H9 (cell line): ENCODE measurements at regions not wholly inside any gene's neighbourhood (a gene's known extent, or its start where the extent isn't known, plus 50 kb on each side); places are given as distances from the start of the nearest gene placed in this dataset.

Experiments
- DNase-seq: peaks from one replicate; pipeline ENCODE4 v3.0.0-alpha.2; 2017
- H2AFZ ChIP-seq: one replicate; pipeline ENCODE4 v1.6.1; 2013; ENCODE audit warnings: mild to moderate bottlenecking, low read length, control low read depth, moderate library complexity
- H2AK5ac ChIP-seq: 2 replicates; pipeline ENCODE4 v1.6.1; 2013; ENCODE audit warnings: low read length, control low read depth, mixed read lengths; ENCODE audit not compliant: insufficient read length
- H2BK120ac ChIP-seq: one replicate; pipeline ENCODE4 v1.6.1; 2013; ENCODE audit warnings: low read depth, mild to moderate bottlenecking, low read length, control low read depth, inconsistent platforms; ENCODE audit not compliant: poor library complexity, severe bottlenecking
- H2BK12ac ChIP-seq: 2 replicates; pipeline ENCODE4 v1.6.1; 2013; ENCODE audit warnings: low read length, control low read depth, mixed read lengths, low read depth; ENCODE audit not compliant: insufficient read length
- H2BK15ac ChIP-seq: 2 replicates; pipeline ENCODE4 v1.6.1; 2013; ENCODE audit warnings: low read depth, low read length, control low read depth
- H2BK20ac ChIP-seq: one replicate; pipeline ENCODE4 v1.6.1; 2013; ENCODE audit warnings: low read depth, mild to moderate bottlenecking, low read length, control low read depth, inconsistent platforms; ENCODE audit not compliant: poor library complexity, severe bottlenecking
- H2BK5ac ChIP-seq: 2 replicates; pipeline ENCODE4 v1.6.1; 2013; ENCODE audit warnings: low read length, control low read depth, mixed read lengths; ENCODE audit not compliant: insufficient read length
- H3K14ac ChIP-seq: 2 replicates; pipeline ENCODE4 v1.6.1; 2013; ENCODE audit warnings: low read length, control low read depth; ENCODE audit not compliant: insufficient read depth
- H3K18ac ChIP-seq: 2 replicates; pipeline ENCODE4 v1.6.1; 2013; ENCODE audit warnings: low read depth, mild to moderate bottlenecking, mixed read lengths, low read length, control low read depth; ENCODE audit not compliant: insufficient read length
- H3K23ac ChIP-seq: 2 replicates; pipeline ENCODE4 v1.6.1; 2013; ENCODE audit warnings: low read length, control low read depth, mixed read lengths, low read depth; ENCODE audit not compliant: insufficient read length
- H3K23me2 ChIP-seq: 2 replicates; pipeline ENCODE4 v1.6.1; 2013; ENCODE audit warnings: low read depth, mild to moderate bottlenecking, mixed read lengths, low read length, control low read depth; ENCODE audit not compliant: insufficient read length, poor library complexity, severe bottlenecking
- H3K27ac ChIP-seq: 2 replicates; pipeline ENCODE4 v1.5.1; 2013; ENCODE audit warnings: low read length, control low read depth, mixed read lengths, low read depth; ENCODE audit not compliant: insufficient read length
- H3K27me3 ChIP-seq: 2 replicates; pipeline ENCODE4 v1.6.1; 2013; ENCODE audit warnings: low read length, control low read depth, inconsistent platforms; ENCODE audit not compliant: insufficient read depth
- H3K4ac ChIP-seq: 2 replicates; pipeline ENCODE4 v1.6.1; 2013; ENCODE audit warnings: low read depth, mild to moderate bottlenecking, control low read depth, inconsistent platforms, low read length, moderate library complexity
- H3K4me1 ChIP-seq: 2 replicates; pipeline ENCODE4 v1.6.1; 2013; ENCODE audit warnings: low read length, control low read depth, inconsistent platforms; ENCODE audit not compliant: insufficient read depth
- H3K4me2 ChIP-seq: 2 replicates; pipeline ENCODE4 v1.6.1; 2013; ENCODE audit warnings: low read length, control low read depth, mixed read lengths; ENCODE audit not compliant: insufficient read length, insufficient read depth
- H3K56ac ChIP-seq: 2 replicates; pipeline ENCODE4 v1.6.1; 2013; ENCODE audit warnings: low read depth, mild to moderate bottlenecking, mixed read lengths, low read length, control low read depth; ENCODE audit not compliant: insufficient read length
- H3K79me1 ChIP-seq: 2 replicates; pipeline ENCODE4 v1.6.1; 2013; ENCODE audit warnings: low read depth, mild to moderate bottlenecking, moderate library complexity, low read length, control low read depth, inconsistent platforms; ENCODE audit not compliant: insufficient read depth, poor library complexity, severe bottlenecking
- H3K79me2 ChIP-seq: 2 replicates; pipeline ENCODE4 v1.6.1; 2013; ENCODE audit warnings: low read length, control low read depth, inconsistent platforms; ENCODE audit not compliant: insufficient read depth
- H3K9ac ChIP-seq: 2 replicates; pipeline ENCODE4 v1.6.1; 2013; ENCODE audit warnings: low read length, control low read depth, mixed read lengths; ENCODE audit not compliant: insufficient read length; ENCODE audit errors: extremely low read depth
- H3K9me3 ChIP-seq: one replicate; pipeline ENCODE4 v1.6.1; 2013; ENCODE audit warnings: low read depth, low read length, inconsistent platforms; ENCODE audit not compliant: control insufficient read depth
- H3T11ph ChIP-seq: one replicate; pipeline ENCODE4 v1.6.1; 2013; ENCODE audit warnings: mild to moderate bottlenecking, low read length, control low read depth, inconsistent platforms
- H4K20me1 ChIP-seq: one replicate; pipeline ENCODE4 v1.6.1; 2013; ENCODE audit not compliant: control insufficient read depth, insufficient read length, insufficient read depth
- H4K5ac ChIP-seq: 2 replicates; pipeline ENCODE4 v1.6.1; 2013; ENCODE audit warnings: low read depth, mild to moderate bottlenecking, mixed read lengths, low read length, control low read depth; ENCODE audit not compliant: insufficient read length
- H4K8ac ChIP-seq: replicated peaks from 2 replicates; pipeline ENCODE4 v1.6.1; 2013; ENCODE audit warnings: low read length, control low read depth, mixed read lengths, low read depth; ENCODE audit not compliant: insufficient read length
- H4K91ac ChIP-seq: 2 replicates; pipeline ENCODE4 v1.6.1; 2013; ENCODE audit warnings: low read depth, mild to moderate bottlenecking, moderate library complexity, mixed read lengths, low read length, control low read depth; ENCODE audit not compliant: insufficient read length
- H3K27ac Mint-ChIP-seq, 3 experiments: 2 replicates in 2 of 3; 3 replicates in 1 of 3; pipeline ENCODE4 v1.8.0; 2020 to 2021; ENCODE audit warnings: mixed read lengths in 3 of 3, mild to moderate bottlenecking in 1 of 3, moderate library complexity in 1 of 3
- H3K27me3 Mint-ChIP-seq: 2 replicates; pipeline ENCODE4 v1.8.0; 2021; ENCODE audit warnings: low read depth, mild to moderate bottlenecking, moderate library complexity, mixed read lengths
- H3K36me3 Mint-ChIP-seq, 3 experiments: 2 replicates in 2 of 3; 3 replicates in 1 of 3; pipeline ENCODE4 v1.8.0; 2020 to 2021; ENCODE audit warnings: low read depth in 3 of 3, mixed read lengths in 3 of 3; ENCODE audit not compliant: insufficient read depth in 1 of 3
- H3K4me1 Mint-ChIP-seq, 2 experiments: 2 replicates each; pipeline ENCODE4 v1.8.0; 2020; ENCODE audit warnings: mixed read lengths in 2 of 2
- H3K4me3 Mint-ChIP-seq, 2 experiments: 2 replicates in 1 of 2; 3 replicates in 1 of 2; pipeline ENCODE4 v1.8.0; 2020 to 2021; ENCODE audit warnings: mild to moderate bottlenecking in 2 of 2, mixed read lengths in 2 of 2, moderate library complexity in 1 of 2
- H3K9me3 Mint-ChIP-seq, 2 experiments: 2 replicates in 1 of 2; 3 replicates in 1 of 2; pipeline ENCODE4 v1.8.0; 2020; ENCODE audit warnings: mild to moderate bottlenecking in 2 of 2, mixed read lengths in 2 of 2, moderate library complexity in 1 of 2
- CTCF ChIP-seq: fragments of 200-600 bp; sonication (generic); conservative IDR thresholded peaks from 3 replicates; pipeline ENCODE4 v1.8.0; 2021; ENCODE audit warnings: antibody characterized with exemption, mild to moderate bottlenecking
- WGBS: extraction: QIAGEN DNeasy Blood & Tissue Kit; methylation state at CpG from one replicate; pipeline ENCODE4 v1.1.7; 2013; ENCODE audit warnings: missing lambda C conversion rate, low lambda C conversion rate, mixed read lengths; ENCODE audit not compliant: insufficient read length; ENCODE audit errors: extremely low coverage; 5-methylcytosine and 5-hydroxymethylcytosine counted together

- H3K9me3 Mint-ChIP-seq: peaks cover 16 to 21% of the 10 kb centered on the region in 2 experiments; a peak in 4 of 5 replicates
- Histone ChIP-seq H2BK15ac (no peak overlapping the region), H2BK20ac (no peak overlapping the region), H3K9ac (no peak overlapping the region), H3K23me2 (no peaks in the 10 kb centered on the region), H3K56ac (no peak overlapping the region), H2AFZ (no peak overlapping the region), H2BK5ac (no peak overlapping the region), H4K20me1 (no peaks in the 10 kb centered on the region), H3K14ac (no peak overlapping the region), H3K27me3 (no peaks in the 10 kb centered on the region), H4K8ac (no peak overlapping the region), H3K9me3 (no peaks in the 10 kb centered on the region), H3K4me2 (no peak overlapping the region), H4K5ac (no peak overlapping the region), H2AK5ac (no peak overlapping the region), H3K79me2 (no peaks in the 10 kb centered on the region), H4K91ac (no peak overlapping the region), H3K79me1 (no peaks in the 10 kb centered on the region), H2BK120ac (no peak overlapping the region), H3K18ac (no peak overlapping the region), H3T11ph (no peak overlapping the region), H2BK12ac (no peak overlapping the region), H3K4ac (no peak overlapping the region), H3K27ac (no peak overlapping the region), H3K23ac (no peak overlapping the region), H3K4me1 (no peaks in the 10 kb centered on the region)
- H3K27ac Mint-ChIP-seq: no peak overlapping the region
- DNase-seq: no peak
- no peaks in the 10 kb centered on the region for H3K27me3 Mint-ChIP-seq
- no peaks in the 10 kb centered on the region for H3K4me1 Mint-ChIP-seq
- peaks cover 0 to 14% (median 0%) of the 10 kb centered on the region in 3 experiments; a peak in 5 of 7 replicates for H3K36me3 Mint-ChIP-seq
- H3K4me3 Mint-ChIP-seq: no peak overlapping the region
- no peak for TF ChIP-seq CTCF
- WGBS: no CpG with 5 or more reads among the region's 6 CpGs
Measured at GRCh38 chr3:154952553-154952952, 127.6 kb upstream of the MME start.
